Activated CD4-positive, alpha-beta T cell treated with anti-CD3 and anti-CD28 coated beads for 24 hours (primary cell): ENCODE measurements at regions not wholly inside any gene's neighbourhood (a gene's known extent, or its start where the extent isn't known, plus 50 kb on each side); places are given as distances from the start of the nearest gene placed in this dataset.

Source experiments
- DNase-seq, 2 donors: peaks; one replicate each; pipeline ENCODE4 v3.0.0-alpha.2; 2020; ENCODE audit warnings: low read depth in 2 of 2

- DNase-seq, result no peak
These were observed 722.2 kb upstream of the TENM4 start for GRCh38 chr11:80163011-80163410.

- no peak for DNase-seq
These were observed 721.6 kb upstream of the TENM4 start for GRCh38 chr11:80162387-80162786.

GRCh38 chr11:80157447-80157846 is 716.6 kb upstream of the TENM4 start:
- no peak for DNase-seq

GRCh38 chr11:80156062-80156461 is 715.2 kb upstream of the TENM4 start:
- no peak for DNase-seq

GRCh38 chr11:80155412-80156017 is 714.7 kb upstream of the TENM4 start:
- DNase-seq, result no peak

- no peak for DNase-seq
These were observed 705.4 kb upstream of the TENM4 start for GRCh38 chr11:80146232-80146631.

- no peak for DNase-seq
These were observed 704.2 kb upstream of the TENM4 start for GRCh38 chr11:80144897-80145594.

GRCh38 chr11:80136991-80137390 is 696.2 kb upstream of the TENM4 start:
- DNase-seq, result no peak

GRCh38 chr11:80129396-80129795 is 688.6 kb upstream of the TENM4 start:
- no peak for DNase-seq

GRCh38 chr11:80122211-80122610 is 681.4 kb upstream of the TENM4 start:
- no peak for DNase-seq

- no peak for DNase-seq
These were observed 677.2 kb upstream of the TENM4 start for GRCh38 chr11:80118073-80118472.

- DNase-seq, result no peak
These were observed 676.0 kb upstream of the TENM4 start for GRCh38 chr11:80116796-80117195.

- DNase-seq, result no peak
These were observed 668.8 kb upstream of the TENM4 start for GRCh38 chr11:80109652-80110051.

- no peak for DNase-seq
These were observed 668.2 kb upstream of the TENM4 start for GRCh38 chr11:80109031-80109430.

GRCh38 chr11:80107415-80107814 is 666.6 kb upstream of the TENM4 start:
- DNase-seq, result no peak

GRCh38 chr11:80104191-80104590 is 663.4 kb upstream of the TENM4 start:
- no peak for DNase-seq

- no peak for DNase-seq
These were observed 662.5 kb upstream of the TENM4 start for GRCh38 chr11:80103142-80103859.

- DNase-seq, result no peak
These were observed 656.3 kb upstream of the TENM4 start for GRCh38 chr11:80097146-80097545.

GRCh38 chr11:80096736-80097135 is 655.9 kb upstream of the TENM4 start:
- no peak for DNase-seq

- DNase-seq, result no peak
These were observed 645.7 kb upstream of the TENM4 start for GRCh38 chr11:80086496-80087055.

GRCh38 chr11:80085563-80085962 is 644.7 kb upstream of the TENM4 start:
- DNase-seq, result no peak

- DNase-seq, result no peak
These were observed 643.8 kb upstream of the TENM4 start for GRCh38 chr11:80084608-80085007.

- no peak for DNase-seq
These were observed 642.7 kb upstream of the TENM4 start for GRCh38 chr11:80083531-80083951.
